MM.1S (cell line): ENCODE measurements at regions not wholly inside any gene's neighbourhood (a gene's known extent, or its start where the extent isn't known, plus 50 kb on each side); places are given as distances from the start of the nearest gene placed in this dataset.

Experiments
- DNase-seq: peaks from one replicate; pipeline ENCODE4 v3.0.0-alpha.2; 2015
- H2AFZ ChIP-seq: fragments of 300-600 bp; sonication (generic); 2 replicates; pipeline ENCODE4 v1.6.0; 2016; ENCODE audit warnings: antibody characterized with exemption, low read length
- H3F3A ChIP-seq: fragments of 300-600 bp; sonication (generic); 2 replicates; pipeline ENCODE4 v1.6.1; 2016; ENCODE audit warnings: mild to moderate bottlenecking, antibody characterized with exemption, low read length, moderate library complexity, mixed read lengths; ENCODE audit not compliant: insufficient read depth
- H3K27ac ChIP-seq: fragments of 300-600 bp; sonication (generic); 2 replicates; pipeline ENCODE4 v1.5.1; 2016; ENCODE audit warnings: mild to moderate bottlenecking, low read length
- H3K27me3 ChIP-seq: fragments of 300-600 bp; sonication (generic); replicated peaks from 2 replicates; pipeline ENCODE4 v1.6.0; 2016; ENCODE audit warnings: low read length; ENCODE audit not compliant: insufficient read depth
- H3K36me3 ChIP-seq: fragments of 300-600 bp; sonication (generic); replicated peaks from 2 replicates; pipeline ENCODE4 v1.6.1; 2016; ENCODE audit warnings: mild to moderate bottlenecking, low read length, mixed read lengths; ENCODE audit not compliant: insufficient read depth
- H3K4me1 ChIP-seq: fragments of 300-600 bp; sonication (generic); 2 replicates; pipeline ENCODE4 v1.6.1; 2016; ENCODE audit warnings: low read length, mixed read lengths
- H3K4me2 ChIP-seq: fragments of 300-600 bp; sonication (generic); 2 replicates; pipeline ENCODE4 v1.6.0; 2016; ENCODE audit warnings: low read depth, low read length
- H3K4me3 ChIP-seq: fragments of 300-600 bp; sonication (generic); 2 replicates; pipeline ENCODE4 v1.5.1; 2016; ENCODE audit warnings: low read length, mixed read lengths
- H3K79me2 ChIP-seq: fragments of 300-600 bp; sonication (generic); 2 replicates; pipeline ENCODE4 v1.6.1; 2016; ENCODE audit warnings: mixed run types, low read length, mixed read lengths
- H3K9ac ChIP-seq: fragments of 300-600 bp; sonication (generic); 2 replicates; pipeline ENCODE4 v1.6.1; 2016; ENCODE audit warnings: low read length, mixed read lengths
- H3K9me2 ChIP-seq: fragments of 300-600 bp; sonication (generic); replicated peaks from 2 replicates; pipeline ENCODE4 v1.6.1; 2016; ENCODE audit warnings: mild to moderate bottlenecking, low read length, mixed read lengths; ENCODE audit not compliant: insufficient read depth
- H3K9me3 ChIP-seq: fragments of 300-600 bp; sonication (generic); replicated peaks from 2 replicates; pipeline ENCODE4 v1.6.1; 2016; ENCODE audit warnings: mild to moderate bottlenecking, low read length, mixed read lengths; ENCODE audit not compliant: insufficient read depth
- H4K20me1 ChIP-seq: fragments of 300-600 bp; sonication (generic); 2 replicates; pipeline ENCODE4 v1.6.1; 2016; ENCODE audit warnings: mild to moderate bottlenecking, low read length, moderate library complexity, mixed read lengths; ENCODE audit not compliant: insufficient read depth
- CTCF ChIP-seq: fragments of 300-600 bp; sonication (generic); IDR thresholded peaks from 2 replicates; pipeline ENCODE4 v1.5.1; 2016; ENCODE audit warnings: antibody characterized with exemption, low read length, mixed read lengths
- EZH2 ChIP-seq: fragments of 300-600 bp; sonication (generic); optimal IDR thresholded peaks from 2 replicates; pipeline ENCODE3; 2017; ENCODE audit warnings: low read depth, mild to moderate bottlenecking, antibody characterized with exemption, low read length, mixed read lengths
- EZH2phosphoT487 ChIP-seq: fragments of 300-600 bp; sonication (generic); IDR thresholded peaks from 2 replicates; pipeline ENCODE4 v1.6.1; 2018; ENCODE audit warnings: antibody characterized with exemption, low read length

- no peaks in the 10 kb centered on the region for H3F3A ChIP-seq
- no peaks in the 10 kb centered on the region for H3K9me3 ChIP-seq
- H3K9ac ChIP-seq: no peak overlapping the region
- H3K79me2 ChIP-seq: no peaks in the 10 kb centered on the region
- H3K27ac ChIP-seq: no peak overlapping the region
- no peak overlapping the region for H3K4me2 ChIP-seq
- no peaks in the 10 kb centered on the region for H3K27me3 ChIP-seq
- no peak for TF ChIP-seq EZH2phosphoT487
- TF ChIP-seq CTCF: no peak
- TF ChIP-seq EZH2: no peak
- H3K36me3 ChIP-seq: no peaks in the 10 kb centered on the region
- no peak overlapping the region for H2AFZ ChIP-seq
- no peaks in the 10 kb centered on the region for H3K4me1 ChIP-seq
- no peaks in the 10 kb centered on the region for H4K20me1 ChIP-seq
- H3K9me2 ChIP-seq: no peaks in the 10 kb centered on the region
- H3K4me3 ChIP-seq: no peak overlapping the region
- DNase-seq: no peak
Measured at GRCh38 chr5:68771732-68772131, 322.1 kb upstream of the SLC30A5 start.

- Histone ChIP-seq H3K9ac (no peak overlapping the region), H3K79me2 (no peaks in the 10 kb centered on the region), H3K9me3 (no peaks in the 10 kb centered on the region), H3K4me2 (no peak overlapping the region), H2AFZ (no peak overlapping the region), H3K4me1 (no peaks in the 10 kb centered on the region), H3K27ac (no peak overlapping the region), H3K36me3 (no peaks in the 10 kb centered on the region), H3K9me2 (no peaks in the 10 kb centered on the region), H4K20me1 (no peaks in the 10 kb centered on the region), H3K27me3 (no peaks in the 10 kb centered on the region), H3F3A (no peaks in the 10 kb centered on the region), H3K4me3 (no peak overlapping the region)
- DNase-seq: no peak
- no peak for TF ChIP-seq EZH2
- TF ChIP-seq CTCF: no peak
- no peak for TF ChIP-seq EZH2phosphoT487
Measured at GRCh38 chr5:68776381-68776780, 317.4 kb upstream of the SLC30A5 start.

- TF ChIP-seq CTCF (no peak), EZH2 (no peak), EZH2phosphoT487 (no peak)
- Histone ChIP-seq H3K9me2 (no peaks in the 10 kb centered on the region), H3K9me3 (no peaks in the 10 kb centered on the region), H3K36me3 (no peaks in the 10 kb centered on the region), H3K9ac (no peak overlapping the region), H4K20me1 (no peaks in the 10 kb centered on the region), H3K79me2 (no peaks in the 10 kb centered on the region), H3K4me2 (no peak overlapping the region), H3K27me3 (no peaks in the 10 kb centered on the region), H3K4me1 (no peaks in the 10 kb centered on the region), H3K27ac (no peak overlapping the region), H3F3A (no peaks in the 10 kb centered on the region), H2AFZ (no peak overlapping the region), H3K4me3 (no peak overlapping the region)
- DNase-seq: no peak
Measured at GRCh38 chr5:68777135-68777534, 316.7 kb upstream of the SLC30A5 start.
